Astrocyte (in vitro differentiated cells and primary cell): ENCODE measurements at regions not wholly inside any gene's neighbourhood (a gene's known extent, or its start where the extent isn't known, plus 50 kb on each side); places are given as distances from the start of the nearest gene placed in this dataset.

Source experiments
- CTCF ChIP-seq: IDR thresholded peaks from 2 replicates; pipeline ENCODE4 v1.5.1; 2011; ENCODE audit warnings: low read depth, mild to moderate bottlenecking, inconsistent platforms, low read length, moderate library complexity; ENCODE audit not compliant: insufficient read depth
- EZH2 ChIP-seq: IDR thresholded peaks from 2 replicates; pipeline ENCODE4 v1.6.1; 2012; ENCODE audit warnings: mild to moderate bottlenecking, low read length, inconsistent platforms; ENCODE audit not compliant: insufficient read depth

GRCh38 chr4:159048166-159048886 is 54.6 kb upstream of the RAPGEF2 start:
- TF ChIP-seq EZH2 (no peak), CTCF (no peak)
